ENCODE measurements at regions not wholly inside any gene's neighbourhood (a gene's known extent, or its start where the extent isn't known, plus 50 kb on each side); places are given as distances from the start of the nearest gene placed in this dataset.
A peak's percentile ranks its signal among the peaks of the same experiment; 100 is the strongest.
"Not testable (repeated sequence)": the region's sequence is repeated elsewhere in the genome, so short reads cannot be mapped to it uniquely, and the experiment has no call there.

DNA sequence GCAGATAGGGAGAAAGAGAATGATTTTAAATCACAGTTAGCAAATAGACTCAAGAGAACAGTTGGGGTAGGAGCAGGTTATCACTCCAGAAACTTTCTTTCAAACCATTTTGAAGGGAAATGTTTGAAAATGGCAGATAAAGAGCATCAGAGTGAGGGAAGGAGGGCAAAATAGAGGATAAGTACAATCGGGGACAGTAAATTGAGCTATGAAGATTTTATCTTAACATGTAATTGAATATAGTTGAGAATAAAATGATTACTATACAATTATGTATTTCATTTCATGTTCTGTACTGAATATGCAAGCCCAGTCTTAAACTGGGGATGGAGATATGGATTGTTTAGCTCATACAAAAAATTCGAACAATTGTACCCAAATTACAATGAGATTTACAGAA, 54.0 kb downstream of the MAP10 start:
- Histone ChIP-seq H3K4me1 (no peaks in the 10 kb centered on the region), H3K27ac (no peak overlapping the region), H3K36me3 (no peaks in the 10 kb centered on the region), H3K9me3 (no peaks in the 10 kb centered on the region), H3K4me3 (no peak overlapping the region), H3K27me3 (peaks cover 0 to 2% of the 10 kb centered on the region in 2 donors)
- intact Hi-C loops (cut with DNase I; ENCODE audit: low total_unique reads) = no loop called here
- TF ChIP-seq, protein P1, sequence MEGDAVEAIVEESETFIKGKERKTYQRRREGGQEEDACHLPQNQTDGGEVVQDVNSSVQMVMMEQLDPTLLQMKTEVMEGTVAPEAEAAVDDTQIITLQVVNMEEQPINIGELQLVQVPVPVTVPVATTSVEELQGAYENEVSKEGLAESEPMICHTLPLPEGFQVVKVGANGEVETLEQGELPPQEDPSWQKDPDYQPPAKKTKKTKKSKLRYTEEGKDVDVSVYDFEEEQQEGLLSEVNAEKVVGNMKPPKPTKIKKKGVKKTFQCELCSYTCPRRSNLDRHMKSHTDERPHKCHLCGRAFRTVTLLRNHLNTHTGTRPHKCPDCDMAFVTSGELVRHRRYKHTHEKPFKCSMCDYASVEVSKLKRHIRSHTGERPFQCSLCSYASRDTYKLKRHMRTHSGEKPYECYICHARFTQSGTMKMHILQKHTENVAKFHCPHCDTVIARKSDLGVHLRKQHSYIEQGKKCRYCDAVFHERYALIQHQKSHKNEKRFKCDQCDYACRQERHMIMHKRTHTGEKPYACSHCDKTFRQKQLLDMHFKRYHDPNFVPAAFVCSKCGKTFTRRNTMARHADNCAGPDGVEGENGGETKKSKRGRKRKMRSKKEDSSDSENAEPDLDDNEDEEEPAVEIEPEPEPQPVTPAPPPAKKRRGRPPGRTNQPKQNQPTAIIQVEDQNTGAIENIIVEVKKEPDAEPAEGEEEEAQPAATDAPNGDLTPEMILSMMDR (IDR thresholded peaks at IDR 0.05) = no peak
- DNase-seq = no peak

DNA sequence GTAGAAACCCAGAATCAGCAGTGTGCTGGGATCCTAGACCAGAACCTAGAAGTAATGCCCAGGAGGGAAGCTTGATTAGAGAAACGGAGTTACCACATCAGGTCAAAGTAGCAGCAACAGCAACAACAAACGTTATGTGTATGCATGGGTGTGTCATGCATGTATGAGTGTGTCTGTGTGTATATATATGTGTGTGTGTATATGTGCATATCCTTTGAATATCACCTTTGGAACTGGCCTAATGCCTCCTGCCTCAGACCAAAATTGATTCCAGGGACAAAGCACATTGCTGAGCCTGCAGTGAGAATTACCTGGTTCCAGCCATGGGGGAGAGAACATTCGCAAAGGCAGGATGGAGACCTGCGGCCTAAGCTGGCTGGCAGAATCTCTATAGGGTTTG, 55.9 kb downstream of the MAP10 start:
- Histone ChIP-seq H3K4me3 (no peak overlapping the region), H3K9me3 (no peaks in the 10 kb centered on the region), H3K27ac (no peak overlapping the region), H3K4me1 (no peaks in the 10 kb centered on the region), H3K36me3 (no peaks in the 10 kb centered on the region), H3K27me3 (peaks cover 0 to 2% of the 10 kb centered on the region in 2 donors)
- TF ChIP-seq, protein P1 (IDR thresholded peaks at IDR 0.05) = no peak
- DNase-seq = no peak
- intact Hi-C loops (cut with DNase I; ENCODE audit: low total_unique reads) = no loop called here

DNA sequence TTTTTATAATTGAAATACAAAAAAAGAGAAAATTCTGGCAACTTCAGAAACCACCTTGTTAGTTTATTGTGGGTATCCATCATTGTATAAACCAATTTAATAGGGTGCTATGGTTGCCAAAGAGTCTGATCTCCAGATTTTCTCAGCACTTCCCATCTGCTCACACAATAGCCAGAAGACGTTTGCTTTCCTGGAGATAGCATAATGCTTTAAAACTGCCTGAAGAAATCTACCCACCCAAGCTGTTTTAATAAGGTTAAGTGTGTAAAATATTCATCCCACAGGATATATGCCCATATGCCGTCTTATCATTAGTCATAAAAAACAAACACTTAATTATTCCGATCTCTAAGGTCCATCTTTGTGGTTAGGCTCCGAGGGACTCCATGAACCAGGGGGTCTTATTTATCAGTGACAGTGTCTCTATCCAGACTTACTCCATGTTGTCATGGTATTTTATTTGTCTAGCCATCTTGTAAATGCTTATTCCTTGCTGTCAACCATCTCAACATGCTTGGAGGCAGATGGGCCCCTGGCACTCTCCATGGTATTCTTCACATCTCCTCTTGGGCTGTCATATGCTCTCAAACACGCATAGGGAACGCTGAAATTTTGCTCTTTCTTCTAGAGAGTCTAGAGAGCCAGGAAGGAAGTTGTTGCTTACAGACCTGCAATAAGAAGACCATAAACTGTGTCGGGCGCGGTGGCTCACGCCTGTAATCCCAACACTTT, 58.5 kb downstream of the MAP10 start:
- H3K4me3 ChIP-seq = no peak overlapping the region
- no peak for DNase-seq
- TF ChIP-seq, protein P1 (IDR thresholded peaks at IDR 0.05) = no peak

DNA sequence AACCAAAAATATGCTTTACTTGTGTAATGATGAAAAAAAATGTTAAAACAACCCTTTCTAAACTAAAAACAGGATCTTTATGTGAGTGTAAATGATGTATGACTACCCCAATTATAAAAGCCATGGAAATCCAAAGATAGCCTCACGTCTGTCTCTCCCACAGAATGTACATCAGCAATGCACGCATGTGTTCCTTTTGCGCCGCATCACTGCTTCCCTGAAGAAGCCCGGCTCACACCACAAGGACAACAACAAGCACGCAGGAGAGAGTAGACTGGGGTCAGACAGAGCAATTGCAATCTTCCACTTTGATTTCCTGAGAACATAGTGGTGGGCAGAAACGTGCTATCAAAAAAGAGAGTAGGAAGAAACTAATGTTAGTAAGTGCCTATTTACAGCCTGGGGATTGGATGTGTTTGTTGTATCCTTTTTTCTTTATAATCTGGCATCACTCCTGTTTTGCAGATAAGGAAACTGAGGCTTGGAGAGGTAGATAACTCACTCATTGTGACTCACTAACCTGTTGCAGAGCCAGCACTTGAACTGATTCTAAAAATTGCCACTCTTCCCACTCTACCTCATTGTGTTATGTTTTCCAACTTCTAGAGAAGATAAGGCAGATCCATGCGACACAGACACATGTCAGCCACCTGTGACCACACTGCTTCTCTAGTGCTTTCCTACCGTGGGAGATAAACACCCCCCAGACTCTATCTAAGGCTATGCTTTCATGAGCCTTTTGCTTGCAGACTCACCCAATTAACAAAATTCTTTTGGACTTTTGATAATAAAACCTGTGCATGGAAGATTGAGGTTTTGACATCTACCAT, 60.1 kb downstream of the MAP10 start:
- H3K4me3 ChIP-seq = no peak overlapping the region
- no peak for DNase-seq
- intact Hi-C loops (cut with DNase I; ENCODE audit: low total_unique reads) = no loop called here

More for the DNA sequence above, 58.5 kb downstream of the MAP10 start:
- no peak overlapping the region for H3K27ac ChIP-seq
- no peaks in the 10 kb centered on the region for H3K9me3 ChIP-seq
- intact Hi-C loops (cut with DNase I; ENCODE audit: low total_unique reads) = no loop called here
- no peaks in the 10 kb centered on the region for H3K36me3 ChIP-seq
- H3K27me3 ChIP-seq = no peaks in the 10 kb centered on the region
- no peaks in the 10 kb centered on the region for H3K4me1 ChIP-seq

DNA sequence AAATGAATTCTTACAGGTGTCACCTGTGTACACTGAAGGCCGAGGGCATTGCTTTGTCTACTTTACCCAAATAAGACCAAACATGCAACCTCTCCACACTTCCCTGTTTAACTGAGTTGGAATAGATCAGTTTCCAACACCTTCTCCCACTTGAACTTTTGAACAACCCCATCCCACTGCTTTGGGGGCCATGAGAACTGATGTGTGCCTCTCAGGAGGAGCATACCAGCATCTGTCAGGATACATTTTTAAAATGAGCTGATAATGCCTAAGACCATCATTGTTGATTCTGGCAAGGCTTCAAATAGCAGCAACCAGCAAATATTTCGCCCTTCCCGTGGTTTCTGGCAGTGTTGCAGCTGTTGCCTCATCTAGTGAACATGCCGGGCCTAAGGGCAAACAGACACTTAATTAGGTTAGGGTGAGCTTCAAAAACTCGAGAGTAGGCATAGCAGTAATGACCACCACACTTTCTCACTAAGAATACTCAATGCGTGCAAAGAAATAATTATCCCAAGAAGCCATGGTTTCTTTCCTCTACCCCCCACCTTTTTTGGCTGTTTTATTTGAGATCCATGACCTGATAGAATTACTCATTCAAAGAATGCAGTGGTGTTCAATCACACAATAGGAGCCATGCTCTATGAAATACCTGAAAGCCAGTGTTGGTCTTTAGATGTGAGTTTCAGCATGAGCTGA, 63.7 kb downstream of the MAP10 start:
- peak; percentile 54 to 67 for DNase-seq

More for the DNA sequence above, 60.1 kb downstream of the MAP10 start:
- TF ChIP-seq, protein P1 (IDR thresholded peaks at IDR 0.05) = no peak
- Histone ChIP-seq H3K27ac (no peak overlapping the region), H3K36me3 (no peaks in the 10 kb centered on the region), H3K27me3 (peaks cover 0 to under 1% of the 10 kb centered on the region in 2 donors), H3K9me3 (no peaks in the 10 kb centered on the region), H3K4me1 (peaks cover 0 to 5% (median 0%) of the 10 kb centered on the region in 4 donors)

DNA sequence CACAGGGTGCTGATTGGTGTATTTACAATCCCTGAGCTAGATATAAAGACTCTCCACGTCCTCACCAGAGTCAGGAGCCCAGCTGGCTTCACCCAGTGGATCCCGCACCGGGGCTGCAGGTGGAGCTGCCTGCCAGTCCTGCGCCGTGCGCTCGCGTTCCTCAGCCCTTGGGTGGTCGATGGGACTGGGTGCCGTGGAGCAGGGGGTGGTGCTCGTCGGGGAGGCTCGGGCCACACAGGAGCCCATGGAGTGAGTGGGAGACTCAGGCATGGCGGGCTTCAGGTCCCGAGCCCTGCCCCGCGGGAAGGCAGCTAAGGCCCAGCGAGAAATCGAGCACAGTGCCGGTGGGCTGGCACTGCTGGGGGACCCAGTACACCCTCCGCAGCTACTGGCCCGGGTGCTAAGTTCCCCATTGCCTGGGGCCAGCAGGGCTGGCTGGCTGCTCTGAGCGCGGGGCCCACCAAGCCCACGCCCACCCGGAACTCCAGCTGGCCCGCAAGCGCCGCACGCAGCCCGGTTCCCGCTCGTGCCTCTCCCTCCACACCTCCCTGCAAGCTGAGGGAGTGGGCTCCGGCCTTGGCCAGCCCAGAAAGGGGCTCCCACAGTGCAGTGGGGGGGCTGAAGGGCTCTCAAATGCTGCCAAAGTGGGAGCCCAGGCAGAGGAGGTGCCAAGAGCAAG, 66.2 kb downstream of the MAP10 start:
- H3K36me3 ChIP-seq; DNase-seq; intact Hi-C loops (cut with DNase I; ENCODE audit: low total_unique reads); H3K27me3 ChIP-seq; H3K4me3 ChIP-seq; H3K4me1 ChIP-seq; H3K27ac ChIP-seq; H3K9me3 ChIP-seq: not testable (repeated sequence)

More for the DNA sequence above, 63.7 kb downstream of the MAP10 start:
- H3K36me3 ChIP-seq = no peaks in the 10 kb centered on the region
- intact Hi-C loops (cut with DNase I; ENCODE audit: low total_unique reads) = no loop called here
- H3K4me1 ChIP-seq = peaks cover 0 to 5% (median 0%) of the 10 kb centered on the region in 4 donors
- H3K27ac ChIP-seq = no peak overlapping the region
- H3K9me3 ChIP-seq = no peaks in the 10 kb centered on the region
- peaks cover 0 to 3% of the 10 kb centered on the region in 2 donors for H3K27me3 ChIP-seq
- H3K4me3 ChIP-seq = no peak overlapping the region
- TF ChIP-seq, protein P1 (IDR thresholded peaks at IDR 0.05) = no peak
